Loucy (cell line): ENCODE measurements at regions not wholly inside any gene's neighbourhood (a gene's known extent, or its start where the extent isn't known, plus 50 kb on each side); places are given as distances from the start of the nearest gene placed in this dataset.

Experiments
- EZH2phosphoT487 ChIP-seq: fragments of 200-600 bp; IDR thresholded peaks from 2 replicates; pipeline ENCODE4 v1.6.1; 2018; ENCODE audit warnings: antibody characterized with exemption, mild to moderate bottlenecking, moderate library complexity, borderline replicate concordance
- TF ChIP-seq, protein P1 (sequence below): fragments of 200-600 bp; sonication (generic); conservative IDR thresholded peaks from 2 replicates; pipeline ENCODE4 v1.5.1; 2014; ENCODE audit warnings: mild to moderate bottlenecking, antibody characterized with exemption, low read length

DNA sequence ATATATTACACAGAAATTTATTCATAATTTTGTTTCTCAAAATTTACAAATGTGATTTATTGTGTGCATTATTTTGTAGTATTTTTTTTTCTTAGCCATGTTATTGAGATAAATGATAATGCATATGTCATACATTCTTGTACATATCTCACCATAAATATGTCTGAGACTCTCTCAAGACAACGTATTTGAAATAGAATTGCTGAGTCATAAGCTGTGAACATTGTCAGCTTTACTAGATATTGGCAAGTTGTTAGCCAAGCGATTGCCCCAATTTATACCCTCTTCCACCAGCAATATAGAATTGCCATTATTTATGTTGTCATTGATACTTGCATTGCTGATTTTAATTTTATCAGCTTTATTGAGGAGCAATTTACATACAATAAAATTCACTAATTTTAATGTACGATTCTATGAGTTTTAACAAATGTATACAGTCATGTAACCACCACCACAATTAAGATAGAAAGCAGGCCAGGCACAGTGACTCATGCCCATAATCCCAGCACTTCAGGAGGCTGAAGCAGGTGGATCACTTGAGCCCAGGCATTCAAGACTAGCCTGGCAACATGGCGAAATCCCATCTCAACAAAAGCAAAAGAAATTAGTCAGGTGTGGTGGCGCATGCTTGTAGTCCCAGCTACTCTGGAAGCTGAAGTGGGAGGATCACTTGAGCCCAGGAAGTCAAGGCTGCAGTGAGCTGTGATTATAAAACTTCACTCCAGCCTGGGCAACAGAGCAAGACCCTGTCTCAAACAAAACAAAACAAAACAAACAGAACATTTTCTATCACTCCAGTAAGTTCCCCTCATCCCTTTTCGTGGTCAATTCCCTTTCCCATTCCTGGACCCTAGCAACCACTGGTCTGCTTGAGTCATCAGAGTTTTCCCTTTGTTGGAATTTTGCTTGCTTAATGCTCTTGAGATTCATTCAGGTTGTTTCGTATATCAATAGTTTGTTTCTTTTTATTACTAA lies 373.1 kb downstream of the MFSD1 start:
- TF ChIP-seq, protein P1, sequence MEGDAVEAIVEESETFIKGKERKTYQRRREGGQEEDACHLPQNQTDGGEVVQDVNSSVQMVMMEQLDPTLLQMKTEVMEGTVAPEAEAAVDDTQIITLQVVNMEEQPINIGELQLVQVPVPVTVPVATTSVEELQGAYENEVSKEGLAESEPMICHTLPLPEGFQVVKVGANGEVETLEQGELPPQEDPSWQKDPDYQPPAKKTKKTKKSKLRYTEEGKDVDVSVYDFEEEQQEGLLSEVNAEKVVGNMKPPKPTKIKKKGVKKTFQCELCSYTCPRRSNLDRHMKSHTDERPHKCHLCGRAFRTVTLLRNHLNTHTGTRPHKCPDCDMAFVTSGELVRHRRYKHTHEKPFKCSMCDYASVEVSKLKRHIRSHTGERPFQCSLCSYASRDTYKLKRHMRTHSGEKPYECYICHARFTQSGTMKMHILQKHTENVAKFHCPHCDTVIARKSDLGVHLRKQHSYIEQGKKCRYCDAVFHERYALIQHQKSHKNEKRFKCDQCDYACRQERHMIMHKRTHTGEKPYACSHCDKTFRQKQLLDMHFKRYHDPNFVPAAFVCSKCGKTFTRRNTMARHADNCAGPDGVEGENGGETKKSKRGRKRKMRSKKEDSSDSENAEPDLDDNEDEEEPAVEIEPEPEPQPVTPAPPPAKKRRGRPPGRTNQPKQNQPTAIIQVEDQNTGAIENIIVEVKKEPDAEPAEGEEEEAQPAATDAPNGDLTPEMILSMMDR: no peak
- no peak for TF ChIP-seq EZH2phosphoT487
